Liver (tissue), 3 donors: ENCODE measurements at regions not wholly inside any gene's neighbourhood (a gene's known extent, or its start where the extent isn't known, plus 50 kb on each side); places are given as distances from the start of the nearest gene placed in this dataset.

Source experiments
- ATF3 ChIP-seq: IDR thresholded peaks from 2 replicates; pipeline ENCODE4 v1.6.1; 2016; ENCODE audit warnings: antibody characterized with exemption
- CTCF ChIP-seq: fragments of 150-350 bp; IDR thresholded peaks from 2 replicates; pipeline ENCODE4 v1.5.1; 2017; ENCODE audit warnings: improper control_type of control experiment, low read depth, low read length; ENCODE audit not compliant: missing input control
- EGR1 ChIP-seq, 2 donors: IDR thresholded peaks; 2 replicates each; pipeline ENCODE4 v1.6.1; 2016 to 2018; ENCODE audit warnings: antibody characterized with exemption in 2 of 2, low read depth in 2 of 2
- GABPA ChIP-seq, 2 donors: IDR thresholded peaks in 1 of 2; conservative IDR thresholded peaks in 1 of 2; 2 replicates each; pipeline ENCODE4 v1.6.1; 2016; ENCODE audit warnings: antibody characterized with exemption in 2 of 2, mild to moderate bottlenecking in 1 of 2, moderate library complexity in 1 of 2
- HNF4A ChIP-seq, 2 donors: conservative IDR thresholded peaks; 2 replicates each; pipeline ENCODE4 v1.6.1; 2016; ENCODE audit warnings: antibody characterized with exemption in 2 of 2, mild to moderate bottlenecking in 2 of 2
- REST ChIP-seq: IDR thresholded peaks from 2 replicates; pipeline ENCODE4 v1.6.1; 2016; ENCODE audit warnings: antibody characterized with exemption, mild to moderate bottlenecking
- SP1 ChIP-seq: IDR thresholded peaks from 2 replicates; pipeline ENCODE4 v1.6.1; 2018; ENCODE audit warnings: antibody characterized with exemption, mild to moderate bottlenecking
- TAF1 ChIP-seq: conservative IDR thresholded peaks from 2 replicates; pipeline ENCODE4 v1.6.1; 2016; ENCODE audit warnings: antibody characterized with exemption, mild to moderate bottlenecking
- YY1 ChIP-seq: IDR thresholded peaks from 2 replicates; pipeline ENCODE4 v1.6.1; 2016; ENCODE audit warnings: antibody characterized with exemption, mild to moderate bottlenecking
- donor health status: healthy.
- donor health status: healthy.

- TF ChIP-seq SP1 (no peak), CTCF (peak; percentile 67), EGR1 (IDR thresholded peaks at IDR 0.05; ENCODE audit: low read depth in 2 of 2) (no peak), ATF3 (no peak), REST (no peak), YY1 (no peak), TAF1 (no peak), HNF4A (conservative IDR thresholded peaks at IDR 0.05) (no peak), GABPA (IDR thresholded peaks at IDR 0.05 in 1 of 2, conservative IDR thresholded peaks at IDR 0.05 in 1 of 2) (no peak)
Measured at GRCh38 chr3:70120357-70120966, 120.9 kb downstream of the SAMMSON start.
